OCI-LY3 (cell line): ENCODE measurements at regions not wholly inside any gene's neighbourhood (a gene's known extent, or its start where the extent isn't known, plus 50 kb on each side); places are given as distances from the start of the nearest gene placed in this dataset.
"Not testable (repeated sequence)": the region's sequence is repeated elsewhere in the genome, so short reads cannot be mapped to it uniquely, and the experiment has no call there.

Experiments used
- H2AFZ ChIP-seq: fragments of 200-600, 300-600 bp; shearing (Covaris generic); 2 replicates; pipeline ENCODE4 v1.6.0; 2014; ENCODE audit warnings: antibody characterized with exemption, low read depth, low read length
- H3K27ac ChIP-seq: fragments of 200-600, 300-600 bp; sonication (generic); 2 replicates; pipeline ENCODE4 v1.5.1; 2014; ENCODE audit warnings: mild to moderate bottlenecking, low read length, moderate library complexity, mixed read lengths
- H3K27me3 ChIP-seq: fragments of 200-600, 300-600 bp; sonication (generic); 2 replicates; pipeline ENCODE4 v1.6.1; 2014; ENCODE audit warnings: low read depth, low read length, mixed read lengths
- H3K36me3 ChIP-seq: fragments of 200-600, 300-600 bp; sonication (generic); replicated peaks from 2 replicates; pipeline ENCODE3; 2014; ENCODE audit warnings: low read depth, low read length, mixed read lengths
- H3K4me1 ChIP-seq: fragments of 300-600, 200-600 bp; sonication (generic); 2 replicates; pipeline ENCODE4 v1.6.1; 2014; ENCODE audit warnings: low read length, mixed read lengths
- H3K4me2 ChIP-seq: fragments of 200-600, 300-600 bp; sonication (generic); 2 replicates; pipeline ENCODE4 v1.6.1; 2014; ENCODE audit warnings: low read length, mixed read lengths
- H3K4me3 ChIP-seq: fragments of 300-600, 200-600 bp; sonication (generic); 2 replicates; pipeline ENCODE4 v1.5.1; 2014; ENCODE audit warnings: antibody characterized with exemption, mild to moderate bottlenecking, low read length, moderate library complexity
- H3K79me2 ChIP-seq: fragments of 300-600, 200-600 bp; shearing (Covaris generic); 2 replicates; pipeline ENCODE4 v1.6.1; 2014; ENCODE audit warnings: mild to moderate bottlenecking, low read length, mixed read lengths
- H3K9ac ChIP-seq: fragments of 300-600, 200-600 bp; shearing (Covaris generic); 2 replicates; pipeline ENCODE4 v1.6.0; 2014; ENCODE audit warnings: mild to moderate bottlenecking, low read length, moderate library complexity
- H3K9me3 ChIP-seq: fragments of 200-600, 300-600 bp; shearing (Covaris generic); 2 replicates; pipeline ENCODE4 v1.6.1; 2014; ENCODE audit warnings: low read length, mixed read lengths; ENCODE audit not compliant: insufficient read depth
- H4K20me1 ChIP-seq: fragments of 200-600, 300-600 bp; sonication (generic); 2 replicates; pipeline ENCODE4 v1.6.1; 2016; ENCODE audit warnings: low read length, mixed read lengths; ENCODE audit not compliant: insufficient read depth
- CTCF ChIP-seq: fragments of 200-600, 300-600 bp; sonication (generic); IDR thresholded peaks from 2 replicates; pipeline ENCODE4 v1.5.1; 2014; ENCODE audit warnings: antibody characterized with exemption, low read length, low read depth
- EZH2phosphoT487 ChIP-seq: fragments of 200-600 bp; shearing (Covaris generic); IDR thresholded peaks from 2 replicates; pipeline ENCODE4 v1.6.1; 2018; ENCODE audit warnings: antibody characterized with exemption, mixed run types, low read depth

GRCh38 chr7:27435461-27435860 lies 192.9 kb downstream of the EVX1 start:
- TF ChIP-seq EZH2phosphoT487 (no peak), CTCF (no peak)
- Histone ChIP-seq H3K4me1 (peaks cover 4% of the 10 kb centered on the region), H4K20me1 (no peaks in the 10 kb centered on the region), H3K9me3 (no peaks in the 10 kb centered on the region), H2AFZ (no peak overlapping the region), H3K27ac (no peak overlapping the region), H3K4me2 (no peak overlapping the region), H3K9ac (no peak overlapping the region), H3K36me3 (no peaks in the 10 kb centered on the region), H3K4me3 (no peak overlapping the region), H3K27me3 (no peaks in the 10 kb centered on the region), H3K79me2 (no peaks in the 10 kb centered on the region)

GRCh38 chr7:27438881-27439589 lies 196.4 kb downstream of the EVX1 start:
- Histone ChIP-seq H3K9me3 (no peaks in the 10 kb centered on the region), H3K36me3 (no peaks in the 10 kb centered on the region), H3K79me2 (no peaks in the 10 kb centered on the region), H2AFZ (no peak overlapping the region), H3K27me3 (no peaks in the 10 kb centered on the region), H3K27ac (no peak overlapping the region), H3K9ac (no peak overlapping the region), H3K4me1 (no peaks in the 10 kb centered on the region), H3K4me2 (no peak overlapping the region), H3K4me3 (no peak overlapping the region), H4K20me1 (no peaks in the 10 kb centered on the region)
- TF ChIP-seq EZH2phosphoT487: no peak
- TF ChIP-seq CTCF: no peak

DNA sequence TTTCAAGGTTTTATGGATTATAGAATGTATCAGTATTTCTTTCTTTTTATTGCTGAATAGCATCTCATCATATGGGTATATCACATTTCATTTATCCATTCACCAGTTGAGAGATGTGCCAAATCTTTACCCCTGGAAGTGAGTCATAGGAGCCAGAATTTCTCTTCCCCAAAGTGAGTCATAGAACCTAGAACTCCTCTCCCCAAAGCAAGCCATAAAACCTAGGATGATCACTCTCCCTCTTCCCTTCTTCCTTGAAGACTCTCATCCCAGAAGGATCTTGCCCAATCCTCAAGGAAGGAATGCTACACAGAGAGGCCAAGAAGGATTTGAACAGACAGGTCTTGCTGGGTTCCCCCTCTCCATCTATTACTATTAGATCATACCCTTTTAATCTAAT lies 199.9 kb downstream of the EVX1 start:
- H4K20me1 ChIP-seq: no peaks in the 10 kb centered on the region
- H3K27me3 ChIP-seq: no peaks in the 10 kb centered on the region
- H3K79me2 ChIP-seq: no peaks in the 10 kb centered on the region
- H3K4me1 ChIP-seq: no peaks in the 10 kb centered on the region
- TF ChIP-seq EZH2phosphoT487: no peak
- no peak for TF ChIP-seq CTCF
- no peak overlapping the region for H3K4me2 ChIP-seq
- H3K9me3 ChIP-seq: no peaks in the 10 kb centered on the region
- no peak overlapping the region for H3K9ac ChIP-seq
- no peak overlapping the region for H3K27ac ChIP-seq
- H3K4me3 ChIP-seq: no peak overlapping the region
- H3K36me3 ChIP-seq: no peaks in the 10 kb centered on the region
- no peak overlapping the region for H2AFZ ChIP-seq

GRCh38 chr7:27449046-27449445 lies 206.4 kb downstream of the EVX1 start:
- not testable (repeated sequence) for H3K9ac ChIP-seq, H3K27ac ChIP-seq, H3K9me3 ChIP-seq, H4K20me1 ChIP-seq, H3K4me1 ChIP-seq, H3K79me2 ChIP-seq, H3K36me3 ChIP-seq, H3K4me3 ChIP-seq, H3K4me2 ChIP-seq, H2AFZ ChIP-seq, H3K27me3 ChIP-seq
